WTC11 (cell line): ENCODE measurements at regions not wholly inside any gene's neighbourhood (a gene's known extent, or its start where the extent isn't known, plus 50 kb on each side); places are given as distances from the start of the nearest gene placed in this dataset.
"Not testable (repeated sequence)": the region's sequence is repeated elsewhere in the genome, so short reads cannot be mapped to it uniquely, and the experiment has no call there.

ENCODE experiments used
- ATF1 ChIP-seq: sonication (generic); formaldehyde crosslinking; IDR thresholded peaks from 2 replicates; pipeline ENCODE4 v1.8.1; 2023; ENCODE audit warnings: mild to moderate bottlenecking, moderate library complexity, missing genetic modification reagents
- ATF3 ChIP-seq: sonication (generic); formaldehyde crosslinking; conservative IDR thresholded peaks from 2 replicates; pipeline ENCODE4 v1.8.1; 2022; ENCODE audit warnings: mild to moderate bottlenecking, missing genetic modification reagents
- CBFB ChIP-seq: sonication (generic); formaldehyde crosslinking; IDR thresholded peaks from 2 replicates; pipeline ENCODE4 v1.8.1; 2022; ENCODE audit warnings: mild to moderate bottlenecking, low read depth, missing genetic modification reagents
- CTCF ChIP-seq: fragments of 200-600 bp; IDR thresholded peaks from 2 replicates; pipeline ENCODE4 v1.8.0; 2022; ENCODE audit warnings: antibody characterized with exemption
- ELF4 ChIP-seq: sonication (generic); formaldehyde crosslinking; IDR thresholded peaks from 2 replicates; pipeline ENCODE4 v1.8.1; 2022; ENCODE audit warnings: low read depth, mild to moderate bottlenecking, moderate library complexity, missing genetic modification reagents
- ESRRA ChIP-seq: sonication (generic); formaldehyde crosslinking; IDR thresholded peaks from 2 replicates; pipeline ENCODE4 v1.8.1; 2022; ENCODE audit warnings: mild to moderate bottlenecking, missing genetic modification reagents, borderline replicate concordance
- HMGXB4 ChIP-seq: sonication (generic); formaldehyde crosslinking; IDR thresholded peaks from 2 replicates; pipeline ENCODE4 v1.8.1; 2023; ENCODE audit warnings: mild to moderate bottlenecking, moderate library complexity, missing genetic modification reagents
- JUN ChIP-seq: sonication (generic); formaldehyde crosslinking; IDR thresholded peaks from 2 replicates; pipeline ENCODE4 v1.8.0; 2023; ENCODE audit warnings: mild to moderate bottlenecking, missing genetic modification reagents
- MAX ChIP-seq: sonication (generic); formaldehyde crosslinking; IDR thresholded peaks from 2 replicates; pipeline ENCODE4 v1.8.0; 2022; ENCODE audit warnings: mild to moderate bottlenecking, missing genetic modification reagents
- SMAD3 ChIP-seq: sonication (generic); formaldehyde crosslinking; IDR thresholded peaks from 2 replicates; pipeline ENCODE4 v1.8.0; 2022; ENCODE audit warnings: missing genetic modification reagents, mild to moderate bottlenecking, borderline replicate concordance
- TCF7 ChIP-seq: sonication (generic); formaldehyde crosslinking; IDR thresholded peaks from 2 replicates; pipeline ENCODE4 v1.8.0; 2022; ENCODE audit warnings: mild to moderate bottlenecking, low read depth, missing genetic modification reagents, moderate library complexity
- TP53 ChIP-seq: sonication (generic); formaldehyde crosslinking; IDR thresholded peaks from 2 replicates; pipeline ENCODE4 v1.8.1; 2023; ENCODE audit warnings: mild to moderate bottlenecking, missing genetic modification reagents
- USF1 ChIP-seq: sonication (generic); formaldehyde crosslinking; IDR thresholded peaks from 2 replicates; pipeline ENCODE4 v1.8.0; 2022; ENCODE audit warnings: mild to moderate bottlenecking, missing genetic modification reagents
- ZNF281 ChIP-seq: sonication (generic); formaldehyde crosslinking; IDR thresholded peaks from 2 replicates; pipeline ENCODE4 v1.8.0; 2023; ENCODE audit warnings: mild to moderate bottlenecking, missing genetic modification reagents

GRCh38 chr11:71746263-71746662 is 86.7 kb upstream of the DEFB108B start:
- TF ChIP-seq JUN; CTCF; CBFB; MAX (CRISPR knock-in tag); ATF1; ZNF281 (CRISPR knock-in tag); TP53; ESRRA (CRISPR knock-in tag); ATF3 (CRISPR knock-in tag); HMGXB4; SMAD3; ELF4 (CRISPR knock-in tag); TCF7; USF1 (CRISPR knock-in tag): not testable (repeated sequence)
